Spleen (tissue), 7 donors: ENCODE measurements at regions not wholly inside any gene's neighbourhood (a gene's known extent, or its start where the extent isn't known, plus 50 kb on each side); places are given as distances from the start of the nearest gene placed in this dataset.

Source experiments
- POLR2A ChIP-seq, 3 donors: fragments of 450-650 bp; IDR thresholded peaks; one replicate each; pipeline ENCODE4 v1.5.1; 2017; ENCODE audit warnings: antibody characterized with exemption in 3 of 3, mild to moderate bottlenecking in 1 of 3
- TF ChIP-seq, protein P1 (sequence below), 11 experiments: fragments of 200-600 bp in 7 of 11; fragments of 450-650 bp in 4 of 11; sonication (generic) in 4 of 11; IDR thresholded peaks in 8 of 11; conservative IDR thresholded peaks in 3 of 11; 1 replicate in 7 of 11; 2 replicates in 4 of 11; pipeline versions ENCODE4 v1.4.0 to v1.8.0; 2016 to 2021; ENCODE audit warnings: antibody characterized with exemption in 11 of 11, inconsistent platforms in 4 of 11, mild to moderate bottlenecking in 1 of 11
- donor health status: DM: no; HTN: no; CAD: no; lungs with moderate emphysema.
- donor health status: DM: no; HTN: no; CAD: no.
- donor health status: DM: no; HTN: no; CAD: no.

DNA sequence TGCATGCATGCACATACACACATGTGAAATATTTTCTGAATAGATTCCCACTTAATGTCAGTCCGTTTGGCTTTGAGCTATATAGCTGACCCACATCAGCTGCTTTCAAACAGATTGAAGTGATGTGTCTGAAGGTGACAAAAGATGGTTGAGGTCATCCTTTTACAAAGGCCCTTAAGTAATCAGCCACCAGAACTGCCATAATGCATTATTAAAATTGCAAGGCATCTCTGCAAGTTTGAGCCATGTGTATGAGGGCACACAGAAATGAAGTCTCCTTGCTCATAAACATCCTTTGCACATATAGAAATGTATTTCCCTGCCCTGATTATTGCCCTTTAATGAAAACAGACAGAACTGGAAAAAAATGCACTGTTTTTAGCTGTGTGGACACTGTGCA is 1043.0 kb upstream of the C9orf72 start:
- TF ChIP-seq, protein P1, sequence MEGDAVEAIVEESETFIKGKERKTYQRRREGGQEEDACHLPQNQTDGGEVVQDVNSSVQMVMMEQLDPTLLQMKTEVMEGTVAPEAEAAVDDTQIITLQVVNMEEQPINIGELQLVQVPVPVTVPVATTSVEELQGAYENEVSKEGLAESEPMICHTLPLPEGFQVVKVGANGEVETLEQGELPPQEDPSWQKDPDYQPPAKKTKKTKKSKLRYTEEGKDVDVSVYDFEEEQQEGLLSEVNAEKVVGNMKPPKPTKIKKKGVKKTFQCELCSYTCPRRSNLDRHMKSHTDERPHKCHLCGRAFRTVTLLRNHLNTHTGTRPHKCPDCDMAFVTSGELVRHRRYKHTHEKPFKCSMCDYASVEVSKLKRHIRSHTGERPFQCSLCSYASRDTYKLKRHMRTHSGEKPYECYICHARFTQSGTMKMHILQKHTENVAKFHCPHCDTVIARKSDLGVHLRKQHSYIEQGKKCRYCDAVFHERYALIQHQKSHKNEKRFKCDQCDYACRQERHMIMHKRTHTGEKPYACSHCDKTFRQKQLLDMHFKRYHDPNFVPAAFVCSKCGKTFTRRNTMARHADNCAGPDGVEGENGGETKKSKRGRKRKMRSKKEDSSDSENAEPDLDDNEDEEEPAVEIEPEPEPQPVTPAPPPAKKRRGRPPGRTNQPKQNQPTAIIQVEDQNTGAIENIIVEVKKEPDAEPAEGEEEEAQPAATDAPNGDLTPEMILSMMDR (IDR thresholded peaks at IDR 0.05 in 8 of 11, conservative IDR thresholded peaks at IDR 0.05 in 3 of 11) = no peak
- no peak for TF ChIP-seq POLR2A (IDR thresholded peaks at IDR 0.05)
